ENCODE measurements at regions not wholly inside any gene's neighbourhood (a gene's known extent, or its start where the extent isn't known, plus 50 kb on each side); places are given as distances from the start of the nearest gene placed in this dataset.
A peak's percentile ranks its signal among the peaks of the same experiment; 100 is the strongest.

- no peak for TF ChIP-seq CTCF (IDR thresholded peaks at IDR 0.05; ENCODE audit: unreplicated experiment in 3 of 3)
- no peaks in the 10 kb centered on the region for H3K9me3 Mint-ChIP-seq
- no peaks in the 10 kb centered on the region for H3K4me1 Mint-ChIP-seq
- H3K27me3 Mint-ChIP-seq (ENCODE audit: low read depth): no peaks in the 10 kb centered on the region
- no peaks in the 10 kb centered on the region for H3K36me3 Mint-ChIP-seq (ENCODE audit: low read depth)
- H3K4me3 Mint-ChIP-seq: no peak overlapping the region
- no peak overlapping the region for H3K27ac Mint-ChIP-seq
Measured at GRCh38 chr5:29005386-29005785, 1967.0 kb upstream of the CDH9 start.

GRCh38 chr5:29002481-29002880, 1964.1 kb upstream of the CDH9 start:
- H3K36me3 Mint-ChIP-seq (ENCODE audit: low read depth): no peaks in the 10 kb centered on the region
- no peak for TF ChIP-seq CTCF (IDR thresholded peaks at IDR 0.05; ENCODE audit: unreplicated experiment in 3 of 3)
- no peaks in the 10 kb centered on the region for H3K27me3 Mint-ChIP-seq (ENCODE audit: low read depth)
- H3K4me3 Mint-ChIP-seq: no peak overlapping the region
- H3K27ac Mint-ChIP-seq: no peak overlapping the region
- no peaks in the 10 kb centered on the region for H3K4me1 Mint-ChIP-seq
- no peaks in the 10 kb centered on the region for H3K9me3 Mint-ChIP-seq

GRCh38 chr5:29001666-29002065, 1963.3 kb upstream of the CDH9 start:
- Mint-ChIP-seq H3K27me3 (ENCODE audit: low read depth) (no peaks in the 10 kb centered on the region), H3K36me3 (ENCODE audit: low read depth) (no peaks in the 10 kb centered on the region), H3K4me1 (no peaks in the 10 kb centered on the region), H3K9me3 (peaks cover 2% of the 10 kb centered on the region), H3K27ac (no peak overlapping the region), H3K4me3 (no peak overlapping the region)
- peak in 1 of 3 experiments; percentile 27 for TF ChIP-seq CTCF (IDR thresholded peaks at IDR 0.05; ENCODE audit: unreplicated experiment in 3 of 3)

- no peak overlapping the region for H3K27ac Mint-ChIP-seq
- TF ChIP-seq CTCF (IDR thresholded peaks at IDR 0.05; ENCODE audit: unreplicated experiment in 3 of 3): no peak
- H3K36me3 Mint-ChIP-seq (ENCODE audit: low read depth): no peaks in the 10 kb centered on the region
- H3K9me3 Mint-ChIP-seq: peaks cover 13% of the 10 kb centered on the region
- no peaks in the 10 kb centered on the region for H3K4me1 Mint-ChIP-seq
- peaks cover 3% of the 10 kb centered on the region for H3K27me3 Mint-ChIP-seq (ENCODE audit: low read depth)
- no peak overlapping the region for H3K4me3 Mint-ChIP-seq
Measured at GRCh38 chr5:28984639-28985038, 1946.3 kb upstream of the CDH9 start.

- H3K27ac Mint-ChIP-seq: no peak overlapping the region
- no peaks in the 10 kb centered on the region for H3K27me3 Mint-ChIP-seq (ENCODE audit: low read depth)
- no peaks in the 10 kb centered on the region for H3K4me1 Mint-ChIP-seq
- TF ChIP-seq CTCF (IDR thresholded peaks at IDR 0.05; ENCODE audit: unreplicated experiment in 3 of 3): no peak
- peaks cover 5% of the 10 kb centered on the region for H3K9me3 Mint-ChIP-seq
- H3K36me3 Mint-ChIP-seq (ENCODE audit: low read depth): no peaks in the 10 kb centered on the region
- no peak overlapping the region for H3K4me3 Mint-ChIP-seq
Measured at GRCh38 chr5:28975508-28975907, 1937.1 kb upstream of the CDH9 start.

- no peaks in the 10 kb centered on the region for H3K9me3 Mint-ChIP-seq
- no peaks in the 10 kb centered on the region for H3K27me3 Mint-ChIP-seq (ENCODE audit: low read depth)
- no peaks in the 10 kb centered on the region for H3K36me3 Mint-ChIP-seq (ENCODE audit: low read depth)
- no peaks in the 10 kb centered on the region for H3K4me1 Mint-ChIP-seq
- no peak for TF ChIP-seq CTCF (IDR thresholded peaks at IDR 0.05; ENCODE audit: unreplicated experiment in 3 of 3)
- no peak overlapping the region for H3K27ac Mint-ChIP-seq
- no peak overlapping the region for H3K4me3 Mint-ChIP-seq
Measured at GRCh38 chr5:28967848-28968247, 1929.5 kb upstream of the CDH9 start.

Measured in nephron (organoid).